Right ventricle myocardium superior (tissue), 1 donor: ENCODE measurements at regions not wholly inside any gene's neighbourhood (a gene's known extent, or its start where the extent isn't known, plus 50 kb on each side); places are given as distances from the start of the nearest gene placed in this dataset.

Experiments
- ATAC-seq: fragments of 200-7000 bp; cut with Tn5 transposase; one replicate; pipeline ENCODE4 v1.9.1; 2020; ENCODE audit warnings: mild to moderate bottlenecking; ENCODE audit not compliant: poor library complexity
- DNase-seq: peaks from one replicate; pipeline ENCODE4 v3.0.0-alpha.2; 2020
- intact Hi-C: fragments of 100-400 bp; cut with DNase I; formaldehyde crosslinking; loops from one replicate; pipeline ENCODE4 v1.11.2; 2022
- donor health status: DM: no; HTN: yes; CAD: no; lungs with severe emphysema.

GRCh38 chr14:85273099-85273677 lies 256.8 kb upstream of the FLRT2 start:
- intact Hi-C loops = no loop called here
- DNase-seq (no peak), ATAC-seq (no peak)

- no peak for DNase-seq
- intact Hi-C loops = no loop called here
- ATAC-seq = no peak
Measured at GRCh38 chr14:85273952-85274351, 256.0 kb upstream of the FLRT2 start.

GRCh38 chr14:85276161-85276978 lies 253.6 kb upstream of the FLRT2 start:
- DNase-seq = no peak
- intact Hi-C loops = no loop called here
- ATAC-seq = no peak

- DNase-seq (no peak), ATAC-seq (no peak)
- intact Hi-C loops = no loop called here
Measured at GRCh38 chr14:85276979-85277228, 253.0 kb upstream of the FLRT2 start.

- DNase-seq = no peak
- intact Hi-C loops = no loop called here
Measured at GRCh38 chr14:85279407-85279806, 250.5 kb upstream of the FLRT2 start.

GRCh38 chr14:85280074-85280473 lies 249.9 kb upstream of the FLRT2 start:
- ATAC-seq = no peak
- intact Hi-C loops = no loop called here

More at GRCh38 chr14:85279407-85279806, 250.5 kb upstream of the FLRT2 start:
- ATAC-seq = no peak

GRCh38 chr14:85281921-85282320 lies 248.0 kb upstream of the FLRT2 start:
- ATAC-seq = no peak
- DNase-seq = no peak
- intact Hi-C loops = no loop called here

More at GRCh38 chr14:85280074-85280473, 249.9 kb upstream of the FLRT2 start:
- DNase-seq = no peak

GRCh38 chr14:85288041-85288440 lies 241.9 kb upstream of the FLRT2 start:
- ATAC-seq (no peak), DNase-seq (no peak)
- intact Hi-C loops = no loop called here

GRCh38 chr14:85291731-85292130 lies 238.2 kb upstream of the FLRT2 start:
- ATAC-seq (no peak), DNase-seq (no peak)
- intact Hi-C loops = no loop called here

- DNase-seq (no peak), ATAC-seq (no peak)
- intact Hi-C loops = no loop called here
Measured at GRCh38 chr14:85293612-85294234, 236.2 kb upstream of the FLRT2 start.

GRCh38 chr14:85295318-85295717 lies 234.6 kb upstream of the FLRT2 start:
- ATAC-seq = no peak
- DNase-seq = no peak

GRCh38 chr14:85296456-85297210 lies 233.3 kb upstream of the FLRT2 start:
- intact Hi-C loops = no loop called here
- no peak for DNase-seq
- ATAC-seq = no peak

More at GRCh38 chr14:85295318-85295717, 234.6 kb upstream of the FLRT2 start:
- intact Hi-C loops = no loop called here

GRCh38 chr14:85300107-85300506 lies 229.8 kb upstream of the FLRT2 start:
- ATAC-seq (no peak), DNase-seq (no peak)
- intact Hi-C loops = no loop called here

GRCh38 chr14:85301506-85301905 lies 228.4 kb upstream of the FLRT2 start:
- no peak for DNase-seq
- no peak for ATAC-seq
- intact Hi-C loops = no loop called here

- DNase-seq (no peak), ATAC-seq (no peak)
- intact Hi-C loops = no loop called here
Measured at GRCh38 chr14:85306024-85306423, 223.9 kb upstream of the FLRT2 start.

GRCh38 chr14:85308531-85309300 lies 221.2 kb upstream of the FLRT2 start:
- ATAC-seq (no peak), DNase-seq (no peak)
- intact Hi-C loops = no loop called here

- no peak for DNase-seq
- ATAC-seq = no peak
- intact Hi-C loops = no loop called here
Measured at GRCh38 chr14:85310491-85311272, 219.3 kb upstream of the FLRT2 start.

- intact Hi-C loops = no loop called here
- ATAC-seq = no peak
- no peak for DNase-seq
Measured at GRCh38 chr14:85313560-85314207, 216.3 kb upstream of the FLRT2 start.
